ENCODE measurements at regions not wholly inside any gene's neighbourhood (a gene's known extent, or its start where the extent isn't known, plus 50 kb on each side); places are given as distances from the start of the nearest gene placed in this dataset.

- no peak for TF ChIP-seq CTCF (IDR thresholded peaks at IDR 0.05; ENCODE audit: low read depth, low read length)
- TF ChIP-seq EZH2phosphoT487 (IDR thresholded peaks at IDR 0.05; ENCODE audit: low read depth): no peak
Observed at GRCh38 chr5:104706600-104706999, 1144.0 kb upstream of the NUDT12 start.
